Stimulated activated CD4-positive, alpha-beta T cell treated with anti-CD3 and anti-CD28 coated beads, Interleukin-15, amount 100 ng/mL, for 1 hour (primary cell): ENCODE measurements at regions not wholly inside any gene's neighbourhood (a gene's known extent, or its start where the extent isn't known, plus 50 kb on each side); places are given as distances from the start of the nearest gene placed in this dataset.
"Not testable (repeated sequence)": the region's sequence is repeated elsewhere in the genome, so short reads cannot be mapped to it uniquely, and the experiment has no call there.

Source experiments
- DNase-seq, 2 donors: peaks; one replicate each; pipeline ENCODE4 v3.0.0-alpha.2; 2020; ENCODE audit warnings: low read depth in 1 of 2, low spot score in 1 of 2

DNA sequence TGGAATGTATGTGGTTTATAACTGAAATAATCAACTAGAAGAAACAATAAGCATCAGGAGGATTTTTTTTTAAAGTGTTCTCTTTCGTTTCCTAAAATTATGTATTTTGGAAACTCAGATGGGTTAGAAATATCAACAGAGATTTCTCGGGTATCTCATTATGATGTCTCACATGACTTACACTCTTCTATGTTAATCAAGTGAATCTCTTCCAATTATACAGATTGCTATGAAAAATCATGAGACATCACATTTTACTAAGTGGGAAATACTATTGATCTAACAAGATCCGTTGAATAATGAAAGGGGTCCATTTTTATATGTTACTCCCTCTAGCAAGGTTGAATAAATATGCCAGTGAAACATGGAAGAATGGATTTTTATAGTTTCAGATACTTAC is 54.7 kb upstream of the NRIP1 start:
- DNase-seq: no peak

DNA sequence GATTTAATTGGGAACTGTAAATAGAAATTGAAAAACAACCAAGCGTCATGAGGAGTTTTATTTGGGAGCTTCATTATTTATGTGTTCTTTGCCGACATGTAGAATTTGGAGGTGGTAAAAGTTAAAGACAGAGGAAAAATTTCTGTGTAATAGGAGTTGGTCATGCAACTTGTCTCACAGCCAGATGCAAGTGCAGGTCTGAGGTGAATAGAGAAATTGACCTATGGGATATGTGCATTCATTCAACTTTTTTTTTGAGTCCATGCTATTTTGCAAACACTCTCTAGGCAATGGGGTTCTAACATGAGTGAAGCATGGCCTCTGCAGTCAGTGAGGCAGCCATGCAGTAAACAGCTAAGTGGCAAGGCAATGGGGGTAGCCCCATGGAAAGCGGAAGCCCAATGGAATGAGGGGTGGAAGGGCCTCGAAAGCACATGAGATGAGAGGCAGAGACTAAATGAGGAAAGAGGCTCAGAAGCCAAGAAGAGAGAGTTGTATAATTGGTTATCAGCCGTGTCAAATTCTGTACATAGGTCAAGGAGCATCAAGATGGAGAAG is 56.4 kb upstream of the NRIP1 start:
- no peak for DNase-seq

GRCh38 chr21:15121655-15122120 is 56.9 kb upstream of the NRIP1 start:
- no peak for DNase-seq

DNA sequence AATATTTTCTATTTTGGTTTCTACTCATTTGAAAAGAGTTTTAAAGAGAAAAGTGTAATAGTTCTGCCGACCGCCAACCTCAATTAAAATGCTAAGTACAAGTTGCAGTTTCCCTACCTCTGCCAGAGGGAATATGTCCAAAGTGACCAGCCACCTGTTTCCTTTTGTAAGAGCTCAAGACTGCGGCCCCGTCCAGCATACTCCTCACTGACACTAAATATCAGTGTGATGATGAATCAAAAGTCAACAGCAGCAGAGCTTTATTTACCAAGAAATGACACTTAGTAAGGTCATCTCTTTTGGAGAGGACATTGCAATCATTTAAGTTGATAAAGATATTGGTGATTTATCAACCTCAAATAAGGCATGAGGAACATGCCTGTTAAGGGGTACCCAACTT is 57.4 kb upstream of the NRIP1 start:
- DNase-seq: no peak

GRCh38 chr21:15124731-15125130 is 59.9 kb upstream of the NRIP1 start:
- DNase-seq: no peak

- no peak for DNase-seq
Observed at GRCh38 chr21:15126948-15127347, 62.1 kb upstream of the NRIP1 start.

GRCh38 chr21:15127437-15127836 is 62.6 kb upstream of the NRIP1 start:
- DNase-seq: no peak

- no peak for DNase-seq
Observed at GRCh38 chr21:15128267-15128666, 63.5 kb upstream of the NRIP1 start.

DNA sequence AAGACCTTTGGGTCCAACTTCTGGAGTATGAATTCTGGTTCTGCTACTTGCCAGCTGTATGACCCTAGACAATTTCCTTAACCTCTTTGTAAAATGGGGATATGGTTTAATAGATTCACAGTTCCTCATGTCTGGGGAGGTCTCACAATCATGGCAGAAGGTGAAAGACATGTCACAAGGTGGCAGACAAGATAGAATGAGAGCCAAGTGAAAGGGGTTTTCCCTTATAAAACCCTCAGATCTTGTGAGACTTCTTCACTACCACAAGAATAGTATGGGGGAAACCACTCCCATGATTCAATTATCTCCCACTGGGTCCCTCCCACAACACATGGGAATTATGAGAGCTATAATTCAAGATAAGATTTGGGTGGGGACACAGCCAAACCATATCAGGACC is 63.9 kb upstream of the NRIP1 start:
- not testable (repeated sequence) for DNase-seq

GRCh38 chr21:15130326-15130725 is 65.5 kb upstream of the NRIP1 start:
- DNase-seq: no peak

DNA sequence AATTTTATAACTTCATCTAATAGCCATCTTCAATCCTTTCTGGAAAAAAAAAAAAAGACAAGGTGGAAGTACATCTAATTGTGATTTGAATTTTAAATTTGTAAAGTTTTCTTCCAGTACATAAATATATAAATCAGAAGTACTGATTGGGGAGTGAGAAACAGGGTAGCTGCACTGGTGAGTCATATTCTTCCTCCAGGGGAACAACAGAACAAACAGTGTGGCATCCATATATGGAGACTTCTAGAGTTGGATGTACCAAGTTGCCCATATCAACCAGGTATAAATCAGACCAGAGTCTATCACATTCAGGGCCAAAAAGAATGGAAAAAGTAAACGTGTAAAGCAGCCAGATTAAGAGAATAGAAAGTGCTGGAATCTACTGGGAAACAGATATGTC is 66.0 kb upstream of the NRIP1 start:
- no peak for DNase-seq

DNA sequence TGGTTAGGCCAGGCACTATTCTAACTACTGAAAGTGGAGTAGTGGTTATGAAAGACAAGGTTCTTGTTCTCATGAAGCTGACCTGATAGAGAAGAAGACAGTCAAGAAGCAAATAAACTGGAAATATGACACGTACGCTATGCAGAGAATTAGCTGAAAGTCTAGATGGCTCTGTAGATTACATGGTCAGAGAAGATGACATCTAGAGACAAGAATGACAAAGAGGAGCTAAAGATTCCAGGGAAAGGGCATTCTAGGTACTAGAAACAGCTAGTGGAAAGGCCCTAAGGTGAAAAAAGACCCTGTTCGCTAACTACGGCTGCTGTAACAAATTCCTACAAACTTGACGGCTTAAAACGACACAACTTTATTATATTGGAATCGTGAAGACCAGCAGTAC is 68.0 kb upstream of the NRIP1 start:
- DNase-seq: no peak

- no peak for DNase-seq
Observed at GRCh38 chr21:15134701-15135470, 70.1 kb upstream of the NRIP1 start.

DNA sequence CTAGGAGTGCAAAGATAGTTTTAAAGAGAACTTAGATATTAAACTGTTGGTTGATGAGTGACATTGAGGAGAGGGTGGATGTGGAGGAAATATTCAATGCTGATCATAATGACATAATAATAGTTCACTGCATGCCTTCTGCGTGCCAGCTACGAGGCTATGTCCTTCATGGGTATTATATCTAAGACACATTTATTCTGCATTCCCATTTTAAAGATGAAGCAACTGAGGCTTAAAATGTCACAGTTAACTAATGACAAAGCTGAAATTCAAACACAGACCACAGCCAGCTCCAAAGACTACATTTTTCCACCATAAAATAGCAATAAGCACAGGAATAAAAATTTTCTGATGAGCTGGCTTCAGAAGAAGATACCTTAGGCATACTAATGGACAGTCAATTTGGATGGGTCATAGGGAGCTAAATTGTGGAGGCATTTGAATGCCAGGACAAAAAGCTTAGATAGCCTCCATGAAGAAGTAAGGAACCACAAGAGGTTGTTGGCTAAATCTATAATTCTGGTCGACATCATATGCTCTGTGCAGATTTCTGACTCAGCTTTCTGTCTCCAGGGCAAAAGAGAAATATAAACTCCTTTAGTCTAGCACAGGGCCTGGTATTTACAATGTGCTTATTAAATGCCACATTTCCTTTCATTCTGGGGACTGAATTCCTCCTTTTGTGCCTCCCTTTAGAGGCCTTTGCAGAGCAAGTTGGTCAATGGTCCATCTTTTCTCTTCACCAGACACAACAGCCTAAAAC is 71.2 kb upstream of the NRIP1 start:
- DNase-seq: no peak

GRCh38 chr21:15138490-15138889 is 73.7 kb upstream of the NRIP1 start:
- DNase-seq: no peak

DNA sequence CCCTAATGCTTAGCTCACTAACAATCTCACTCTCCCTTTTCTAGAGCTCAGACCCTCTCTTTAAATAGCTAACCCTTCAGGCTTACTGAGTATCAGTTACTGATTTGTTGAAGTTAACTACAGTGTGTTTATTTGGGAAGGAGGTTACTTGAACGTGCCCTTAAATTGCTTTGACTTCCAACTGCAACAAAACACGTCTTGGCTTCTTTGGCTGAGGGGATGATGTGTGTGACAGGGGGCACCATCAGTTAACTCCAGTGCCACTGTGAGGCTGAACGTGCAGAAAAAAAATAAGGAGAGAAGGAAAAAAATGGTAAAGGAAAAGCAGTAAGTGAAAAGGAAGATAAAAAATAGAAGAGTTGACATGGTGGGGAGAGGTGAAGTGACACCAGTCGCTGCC is 75.1 kb upstream of the NRIP1 start:
- no peak for DNase-seq

DNA sequence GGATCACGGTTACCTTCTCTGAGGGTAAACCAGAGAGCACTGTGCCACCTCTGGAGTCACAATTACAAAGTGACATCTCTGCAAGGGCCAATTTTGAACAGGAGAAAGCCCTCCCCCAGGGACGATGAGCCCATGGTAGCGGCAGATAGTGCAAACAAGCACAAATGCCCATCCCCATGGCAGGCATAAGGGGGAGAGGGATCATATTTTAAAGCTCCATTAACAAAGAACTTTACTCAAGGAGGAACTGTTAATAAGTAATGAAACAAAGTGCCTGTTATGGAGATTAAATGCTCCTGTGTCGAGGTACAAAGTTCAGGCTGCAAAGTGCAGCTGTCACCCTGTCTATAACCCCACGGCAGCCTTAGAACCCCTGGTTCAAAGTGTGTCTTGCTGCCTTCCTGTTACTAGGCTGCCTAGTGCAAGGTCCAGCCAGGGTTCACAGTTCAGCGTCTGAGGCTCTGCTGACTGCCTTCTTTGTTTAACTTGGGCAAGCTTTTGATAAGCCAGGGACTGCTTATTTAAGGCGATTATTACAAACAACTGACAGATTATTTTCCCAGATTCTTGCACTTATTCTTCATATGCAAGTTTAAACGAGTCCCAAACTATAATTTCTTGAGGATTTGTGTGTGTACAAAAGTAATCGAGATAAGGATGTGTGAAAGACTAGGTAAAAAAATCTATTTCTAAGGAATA is 75.7 kb upstream of the NRIP1 start:
- no peak for DNase-seq

GRCh38 chr21:15141261-15141970 is 76.6 kb upstream of the NRIP1 start:
- DNase-seq: no peak

DNA sequence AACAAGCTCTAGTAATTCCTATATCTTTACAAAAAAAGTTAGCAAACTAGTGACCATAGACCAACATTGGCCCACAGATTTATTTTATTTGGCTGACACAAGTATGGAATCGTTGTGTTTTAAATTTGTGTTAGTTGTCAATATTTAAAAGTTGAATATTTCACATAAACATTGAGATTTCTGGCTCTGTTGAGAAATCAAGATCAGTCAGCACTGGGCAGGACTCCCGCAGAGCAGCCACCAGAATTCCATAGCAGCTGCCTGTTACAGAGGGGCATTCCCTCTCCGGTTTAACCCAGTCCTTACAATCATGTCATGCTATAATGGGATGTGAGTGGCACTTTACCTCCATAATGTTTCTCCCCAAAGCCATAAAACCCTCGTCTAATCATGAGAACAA is 79.2 kb upstream of the NRIP1 start:
- DNase-seq: no peak

DNA sequence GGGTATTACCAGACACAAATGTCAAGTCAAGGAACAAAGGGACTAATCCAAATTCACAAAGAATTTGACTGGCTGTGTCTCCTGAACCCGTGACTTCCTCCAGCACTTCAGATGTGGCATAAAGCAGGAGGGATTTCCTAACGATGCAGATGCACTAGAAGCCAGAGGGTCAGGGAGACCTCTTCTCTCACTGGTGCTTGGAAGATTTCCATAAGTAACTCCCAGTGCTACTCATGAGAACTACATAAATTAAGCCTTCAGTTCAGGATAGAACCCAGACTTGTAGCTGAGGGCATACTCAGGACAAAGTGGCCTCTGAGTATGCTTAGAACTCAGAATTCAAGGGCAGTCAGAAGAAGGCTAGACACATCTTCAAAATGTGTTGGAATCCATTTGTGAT is 83.6 kb upstream of the NRIP1 start:
- no peak for DNase-seq

DNA sequence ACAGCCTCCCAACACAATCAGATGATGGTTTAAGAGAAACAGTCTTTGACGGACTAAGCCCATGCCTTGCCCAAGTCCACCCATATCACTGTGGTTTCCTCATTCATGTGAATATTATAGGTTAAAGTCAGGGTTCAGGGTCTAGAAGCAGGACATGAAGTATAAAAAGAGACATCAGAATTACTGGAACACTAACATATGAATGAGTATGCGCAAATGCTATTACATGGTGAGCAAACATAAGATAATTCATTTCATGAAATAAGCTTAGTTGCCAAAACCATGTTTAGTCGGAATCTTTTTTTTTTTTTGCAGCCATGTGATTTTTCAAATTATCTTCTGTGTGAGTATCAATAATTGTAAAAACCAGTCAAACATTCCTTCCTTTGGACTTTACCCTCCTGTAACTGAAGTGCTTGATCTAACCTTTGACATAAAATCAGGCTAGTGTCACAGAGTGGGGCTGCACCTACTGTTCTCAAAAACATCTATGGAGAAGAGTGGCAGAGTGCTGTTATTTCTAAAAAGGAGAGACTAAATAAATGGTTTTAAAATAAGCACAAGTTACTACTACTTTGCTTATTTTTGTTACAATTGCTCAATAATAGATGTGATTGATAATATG is 84.9 kb upstream of the NRIP1 start:
- DNase-seq: no peak
